NCI-H2107 treated with DMSO at 0.1 percent for 48 hours (cell line): ENCODE measurements at regions not wholly inside any gene's neighbourhood (a gene's known extent, or its start where the extent isn't known, plus 50 kb on each side); places are given as distances from the start of the nearest gene placed in this dataset.

Experiments used
- DNase-seq: peaks from one replicate; lab custom pipeline; 2025; ENCODE audit not compliant: unreplicated experiment; lab: John Stamatoyannopoulos, UW

GRCh38 chr15:62785881-62786828, 256.4 kb upstream of the TPM1 start:
- DNase-seq, result no peak

DNA sequence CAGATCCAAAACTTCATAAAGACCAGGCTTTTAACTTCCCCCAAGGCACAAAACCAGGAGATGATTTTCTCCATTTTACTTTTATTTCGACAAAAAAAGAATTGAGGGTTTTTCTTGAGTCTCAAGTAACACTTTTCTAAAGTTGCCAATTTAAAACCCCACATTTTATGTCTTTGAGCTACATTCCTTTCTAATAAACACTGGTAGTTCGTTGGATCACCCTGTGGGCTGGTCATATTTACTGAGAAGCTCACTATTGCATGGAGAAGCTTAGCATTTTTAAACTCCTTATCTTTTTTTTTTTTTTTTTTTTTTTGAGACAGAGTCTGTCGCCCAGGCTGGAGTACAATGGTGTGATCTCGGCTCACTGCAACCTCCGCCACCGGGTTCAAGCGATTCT, 255.1 kb upstream of the TPM1 start:
- DNase-seq, result no peak

DNA sequence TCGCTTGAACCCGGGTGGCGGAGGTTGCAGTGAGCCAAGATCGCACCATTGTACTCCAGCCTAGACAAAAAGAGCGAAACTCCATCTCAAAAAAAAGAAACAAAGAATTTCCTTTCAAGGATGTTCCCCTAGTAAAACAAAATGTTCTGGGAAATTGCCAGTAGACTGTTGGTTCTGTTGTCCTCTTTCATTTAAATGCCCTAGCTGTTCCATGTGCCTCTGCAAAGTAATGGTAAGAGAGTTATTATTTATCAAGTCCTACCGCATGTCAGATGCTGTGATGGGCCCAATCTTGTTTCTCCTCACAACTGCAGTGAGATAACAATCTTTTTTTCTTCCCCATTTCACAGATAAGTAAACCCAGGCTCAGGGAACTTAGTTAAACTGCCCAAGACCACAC, 254.3 kb upstream of the TPM1 start:
- DNase-seq, result no peak

DNA sequence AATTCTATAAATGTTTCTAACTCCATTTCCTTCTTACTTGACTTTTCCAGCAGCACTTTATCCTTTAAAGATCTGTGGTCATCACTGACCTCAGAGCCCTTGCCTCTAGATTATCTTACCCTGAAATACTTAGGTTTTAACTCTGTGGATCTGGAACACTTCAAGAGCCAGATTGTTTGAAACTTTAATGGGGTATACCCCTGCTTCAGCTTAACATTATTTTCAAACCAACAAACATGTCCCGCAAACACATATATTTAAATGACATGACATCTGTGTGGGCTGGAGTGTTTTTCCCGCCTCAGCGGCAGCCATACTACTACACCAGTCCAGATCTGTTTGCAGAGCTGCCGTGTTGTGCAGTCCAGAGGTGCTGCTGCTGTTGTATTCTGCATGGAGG, 252.0 kb upstream of the TPM1 start:
- no peak for DNase-seq

- no peak for DNase-seq
Measured at GRCh38 chr15:62791694-62792093, 250.9 kb upstream of the TPM1 start.

- DNase-seq, result no peak
Measured at GRCh38 chr15:62792986-62793751, 249.4 kb upstream of the TPM1 start.

GRCh38 chr15:62793752-62794144, 248.8 kb upstream of the TPM1 start:
- DNase-seq, result no peak

DNA sequence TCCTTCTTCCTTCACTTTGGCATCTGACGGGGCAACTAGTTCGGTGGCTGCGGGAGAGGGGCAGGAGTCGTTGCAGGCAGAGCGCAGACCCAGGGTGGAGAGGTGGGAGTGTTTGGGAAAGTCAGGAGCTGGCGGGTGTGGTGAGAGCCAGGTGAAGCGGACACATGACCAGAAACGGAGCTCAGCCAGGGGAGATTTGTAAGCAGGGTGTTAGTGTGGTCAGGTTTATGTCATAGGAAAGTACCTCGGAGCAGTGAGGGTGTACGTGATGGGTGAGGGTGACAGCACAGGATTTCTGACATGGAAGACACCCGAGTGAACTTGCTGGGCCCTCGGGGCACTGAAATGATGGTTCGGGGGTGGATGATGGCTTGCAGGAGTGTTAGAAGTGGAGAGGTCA, 247.4 kb upstream of the TPM1 start:
- DNase-seq, result no peak

DNA sequence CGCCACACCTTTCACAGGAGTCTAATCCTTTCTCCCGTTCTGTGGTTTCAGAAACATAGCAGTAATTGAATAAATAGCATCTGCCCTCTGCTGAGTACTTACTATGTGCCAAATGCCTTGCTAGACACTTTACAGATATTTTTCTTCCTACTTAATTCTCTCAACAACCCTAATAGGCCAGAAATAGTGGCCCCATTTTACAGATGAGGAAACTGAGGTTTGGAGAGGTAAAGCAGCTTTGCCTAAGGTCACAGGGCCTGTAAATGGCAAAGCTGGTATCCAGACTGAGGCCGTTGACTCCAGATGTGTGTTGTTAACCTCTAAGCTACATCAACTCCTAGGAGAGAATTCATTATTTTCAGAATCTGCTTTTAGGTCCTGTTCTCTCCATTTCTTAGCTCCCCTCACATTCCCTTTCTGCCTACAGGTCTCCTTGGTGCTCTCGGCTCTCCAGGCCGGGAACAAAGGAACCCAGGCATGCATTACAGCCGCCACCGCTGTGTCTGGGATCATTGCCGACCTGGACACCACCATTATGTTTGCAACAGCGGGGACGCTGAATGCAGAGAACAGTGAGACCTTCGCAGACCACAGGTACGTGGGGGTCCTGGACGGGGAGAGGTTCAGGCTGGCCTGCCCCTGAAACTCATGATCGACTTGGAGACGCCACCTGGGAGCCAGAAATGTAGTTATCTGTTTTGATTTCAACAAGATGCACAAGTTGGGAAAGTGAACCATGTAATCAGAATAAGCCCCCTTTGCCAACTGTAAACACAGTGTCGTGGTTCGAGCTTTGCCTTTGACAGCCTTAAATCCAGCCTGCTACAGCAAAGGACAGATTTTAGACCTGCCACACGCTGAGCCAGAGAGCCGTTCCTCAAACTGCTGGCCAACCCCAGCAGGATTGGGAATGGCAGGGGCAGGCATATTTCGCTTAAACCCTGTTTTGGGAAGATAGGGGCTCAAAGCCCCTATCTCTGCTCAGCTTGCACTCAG, 246.5 kb upstream of the TPM1 start:
- DNase-seq, result no peak

- DNase-seq, result no peak
Measured at GRCh38 chr15:62797171-62797570, 245.4 kb upstream of the TPM1 start.

DNA sequence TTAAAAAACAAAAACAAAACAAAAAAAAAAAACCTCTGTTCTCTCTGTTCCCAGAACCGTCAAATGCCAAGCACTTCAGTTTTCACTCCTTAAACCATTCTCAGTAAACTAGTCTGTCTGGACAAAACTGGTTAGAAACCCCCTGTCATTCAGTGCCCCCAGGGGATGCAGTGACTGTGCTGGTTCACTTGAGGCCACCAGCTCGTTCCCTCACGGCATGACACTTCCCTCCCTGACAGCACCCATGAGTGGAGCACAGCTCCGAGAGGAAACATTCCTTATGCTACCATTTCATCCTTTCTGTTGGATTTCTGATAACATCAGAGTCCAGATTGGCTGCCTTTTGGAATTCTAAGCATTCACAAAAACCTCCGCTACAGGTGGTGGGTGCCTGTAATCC, 244.0 kb upstream of the TPM1 start:
- DNase-seq, result no peak

DNA sequence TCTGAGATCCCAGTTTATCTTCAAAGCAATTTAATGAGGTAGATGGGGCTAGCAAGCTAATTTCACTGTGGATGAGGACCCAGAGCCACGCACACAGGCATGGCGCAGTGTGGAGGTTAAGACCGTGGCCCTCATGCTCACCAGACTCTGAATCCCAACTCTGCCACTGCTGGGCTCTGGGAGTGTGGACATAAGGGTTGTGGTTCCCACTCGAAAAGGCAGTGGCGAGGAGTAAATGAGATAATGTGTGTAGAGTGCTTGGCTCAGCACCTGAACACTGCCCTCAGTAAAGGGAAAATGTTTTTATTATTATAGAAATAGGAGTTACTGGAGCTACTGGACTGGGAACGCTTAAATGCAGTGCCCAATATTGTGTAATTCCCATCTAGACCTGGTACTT, 243.5 kb upstream of the TPM1 start:
- DNase-seq, result no peak

GRCh38 chr15:62799919-62800318, 242.6 kb upstream of the TPM1 start:
- no peak for DNase-seq

GRCh38 chr15:62802612-62803011, 239.9 kb upstream of the TPM1 start:
- DNase-seq, result no peak

DNA sequence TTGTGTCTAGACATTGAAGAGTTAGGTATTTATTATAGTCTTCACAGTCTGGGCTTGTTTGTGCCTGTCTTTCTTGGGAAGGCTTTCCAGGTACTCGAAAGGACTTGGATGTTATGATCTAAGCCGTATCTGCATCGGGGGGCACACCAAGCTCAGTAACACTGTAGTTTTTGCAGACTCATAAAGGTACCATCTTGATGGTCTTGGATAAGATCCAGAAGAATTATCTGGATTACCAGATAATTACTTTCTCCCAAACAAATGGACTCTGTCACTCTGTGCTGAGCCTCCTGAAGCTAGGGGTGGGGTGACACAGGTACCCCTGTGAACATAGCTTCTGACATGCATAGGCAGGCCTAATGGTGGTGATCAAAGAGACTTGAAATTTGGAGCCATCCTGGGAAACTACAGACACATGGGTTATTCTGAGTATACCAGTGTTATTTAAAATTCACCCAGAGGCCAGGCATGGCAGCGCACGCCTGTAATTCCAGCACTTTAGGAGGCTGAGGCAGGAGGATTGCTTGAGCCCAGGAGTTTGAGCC, 238.6 kb upstream of the TPM1 start:
- DNase-seq, result no peak

DNA sequence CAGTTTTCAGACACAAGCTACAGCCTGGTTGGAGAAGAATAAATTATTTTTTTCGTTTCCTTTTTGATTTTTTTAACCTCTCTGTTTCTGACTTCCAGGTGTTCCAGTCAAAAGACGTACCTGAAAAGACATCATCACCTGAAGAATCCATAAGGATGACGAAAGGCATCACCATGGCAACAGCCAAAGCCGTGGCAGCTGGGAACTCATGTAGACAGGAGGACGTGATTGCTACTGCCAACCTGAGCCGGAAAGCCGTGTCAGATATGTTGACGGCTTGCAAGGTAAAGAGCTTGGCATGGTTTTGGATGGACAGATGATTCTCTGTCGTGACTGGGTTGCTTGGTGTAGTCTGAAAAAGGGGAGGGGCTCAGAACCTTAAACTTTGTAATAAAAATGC, 237.0 kb upstream of the TPM1 start:
- DNase-seq, result no peak

GRCh38 chr15:62807539-62808130, 234.9 kb upstream of the TPM1 start:
- no peak for DNase-seq

DNA sequence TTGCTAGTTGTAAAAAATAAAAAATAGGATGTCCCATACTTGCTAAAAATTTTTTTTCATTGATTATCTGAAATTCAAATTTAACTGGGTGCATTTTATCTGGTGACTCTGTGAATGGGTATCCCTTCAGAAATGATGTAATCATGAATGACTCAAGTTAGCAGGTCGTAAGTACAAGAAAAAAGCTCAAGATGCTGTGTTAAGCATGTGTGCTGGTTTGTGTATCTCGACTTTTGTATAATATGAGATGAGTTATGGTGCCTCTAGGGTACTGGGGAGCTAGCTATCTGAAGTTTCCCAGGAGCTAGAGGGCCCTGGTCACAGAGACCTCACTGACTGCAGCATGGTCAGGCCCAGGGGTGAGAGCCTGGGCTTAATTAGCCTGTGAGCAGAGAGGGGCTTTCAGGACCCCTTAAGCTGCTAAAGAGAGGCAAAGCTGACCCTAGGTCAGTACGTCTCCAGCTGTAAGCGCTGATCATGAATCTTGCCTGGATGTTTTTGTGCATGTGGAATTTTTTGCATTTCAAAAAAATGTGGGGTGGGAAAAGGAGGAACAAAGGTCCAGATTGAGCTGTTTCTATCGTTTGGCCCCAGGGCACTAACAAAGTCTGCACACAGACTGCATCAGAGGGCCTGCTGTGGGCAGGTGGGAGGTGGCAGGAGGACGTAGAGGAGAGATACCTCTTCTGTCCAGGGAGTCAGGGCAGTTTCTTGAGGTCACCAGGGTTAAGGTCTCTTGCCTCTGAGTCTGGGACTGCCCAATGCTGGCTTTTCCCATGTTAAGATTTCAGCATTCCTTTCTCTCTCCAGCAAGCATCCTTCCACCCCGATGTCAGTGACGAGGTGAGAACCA, 233.2 kb upstream of the TPM1 start:
- DNase-seq, result no peak

- DNase-seq, result no peak
Measured at GRCh38 chr15:62809968-62810260, 232.6 kb upstream of the TPM1 start.

DNA sequence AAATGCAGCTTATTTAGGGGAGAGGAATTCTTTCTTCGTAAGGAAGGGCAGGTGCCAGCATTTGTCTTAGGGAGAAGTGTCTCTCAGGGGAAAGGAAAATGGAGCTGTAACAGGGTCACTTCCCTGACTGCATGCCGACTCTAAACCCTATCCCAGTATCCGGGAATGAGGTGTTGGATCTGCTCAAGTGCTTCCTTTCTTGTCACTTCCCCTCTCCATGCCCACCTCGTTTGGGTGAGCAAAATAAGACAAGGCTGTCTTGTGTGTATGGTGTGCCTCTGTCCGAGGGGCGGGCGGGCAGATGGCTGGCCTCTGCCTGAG, 230.1 kb upstream of the TPM1 start:
- no peak for DNase-seq
